Lung microvascular endothelial cell (primary cell): ENCODE measurements at regions not wholly inside any gene's neighbourhood (a gene's known extent, or its start where the extent isn't known, plus 50 kb on each side); places are given as distances from the start of the nearest gene placed in this dataset.
A peak's percentile ranks its signal among the peaks of the same experiment; 100 is the strongest.

Experiments used
- DNase-seq, 2 donors: peaks; one replicate each; pipeline versions ENCODE4 v3.0.0 to v3.0.0-alpha.2; 2010; ENCODE audit warnings: low read depth in 2 of 2

GRCh38 chr15:97592778-97593177, 367.7 kb upstream of the ARRDC4 start:
- DNase-seq = no peak

- no peak for DNase-seq
Observed at GRCh38 chr15:97597801-97598200, 362.7 kb upstream of the ARRDC4 start.

- no peak for DNase-seq
Observed at GRCh38 chr15:97598353-97598798, 362.1 kb upstream of the ARRDC4 start.

GRCh38 chr15:97600190-97600589, 360.3 kb upstream of the ARRDC4 start:
- DNase-seq = no peak

GRCh38 chr15:97604677-97605076, 355.8 kb upstream of the ARRDC4 start:
- no peak for DNase-seq

- DNase-seq = no peak
Observed at GRCh38 chr15:97615114-97615513, 345.4 kb upstream of the ARRDC4 start.

GRCh38 chr15:97623091-97623661, 337.3 kb upstream of the ARRDC4 start:
- no peak for DNase-seq

- no peak for DNase-seq
Observed at GRCh38 chr15:97627634-97628033, 332.9 kb upstream of the ARRDC4 start.

GRCh38 chr15:97645758-97646157, 314.7 kb upstream of the ARRDC4 start:
- no peak for DNase-seq

- DNase-seq = no peak
Observed at GRCh38 chr15:97648728-97649127, 311.8 kb upstream of the ARRDC4 start.

GRCh38 chr15:97652041-97652440, 308.5 kb upstream of the ARRDC4 start:
- DNase-seq = no peak

GRCh38 chr15:97652700-97653167, 307.8 kb upstream of the ARRDC4 start:
- DNase-seq = peak in 1 of 2 donors; percentile 43

- DNase-seq = no peak
Observed at GRCh38 chr15:97653896-97654295, 306.6 kb upstream of the ARRDC4 start.

GRCh38 chr15:97654481-97655076, 305.9 kb upstream of the ARRDC4 start:
- no peak for DNase-seq

- DNase-seq = no peak
Observed at GRCh38 chr15:97661796-97662195, 298.7 kb upstream of the ARRDC4 start.

- no peak for DNase-seq
Observed at GRCh38 chr15:97672586-97672985, 287.9 kb upstream of the ARRDC4 start.

- no peak for DNase-seq
Observed at GRCh38 chr15:97678656-97679055, 281.8 kb upstream of the ARRDC4 start.

- no peak for DNase-seq
Observed at GRCh38 chr15:97679106-97679688, 281.3 kb upstream of the ARRDC4 start.

- DNase-seq = no peak
Observed at GRCh38 chr15:97680606-97681220, 279.8 kb upstream of the ARRDC4 start.

GRCh38 chr15:97683831-97684230, 276.7 kb upstream of the ARRDC4 start:
- DNase-seq = no peak

GRCh38 chr15:97684249-97684648, 276.3 kb upstream of the ARRDC4 start:
- no peak for DNase-seq

GRCh38 chr15:97686324-97686723, 274.2 kb upstream of the ARRDC4 start:
- DNase-seq = no peak

GRCh38 chr15:97687654-97688053, 272.8 kb upstream of the ARRDC4 start:
- no peak for DNase-seq
